ENCODE measurements at regions not wholly inside any gene's neighbourhood (a gene's known extent, or its start where the extent isn't known, plus 50 kb on each side); places are given as distances from the start of the nearest gene placed in this dataset.

- no peak for DNase-seq (ENCODE audit: low spot score in 2 of 2)
- intact Hi-C loops (cut with DNase I; ENCODE audit: low total_unique reads): loop anchor here (10.0 kb wide), 1 partner anchor 96 kb away; no protein-coding TSS in a partner anchor
- 16 to 21% methylated on average over 37 of the region's 37 CpGs for WGBS, 2 donors
Measured at GRCh38 chr5:73300337-73301207, 127.6 kb downstream of the TMEM174 start.

GRCh38 chr5:73299665-73300336 is 126.8 kb downstream of the TMEM174 start:
- WGBS, 2 donors: 11 to 15% methylated on average over 33 to 35 of the region's 35 CpGs
- intact Hi-C loops (cut with DNase I; ENCODE audit: low total_unique reads): loop anchor here (10.0 kb wide), 1 partner anchor 95 kb away; no protein-coding TSS in a partner anchor
- DNase-seq (ENCODE audit: low spot score in 2 of 2): no peak
- TF ChIP-seq CTCF (IDR thresholded peaks at IDR 0.05): no peak
- no peak for TF ChIP-seq POLR2A (IDR thresholded peaks at IDR 0.05)
- H3K4me3 ChIP-seq (ENCODE audit: low read depth, poor library complexity, severe bottlenecking): no peak overlapping the region

More at GRCh38 chr5:73300337-73301207, 127.6 kb downstream of the TMEM174 start:
- no peak overlapping the region for H3K4me3 ChIP-seq (ENCODE audit: low read depth, poor library complexity, severe bottlenecking)
- TF ChIP-seq CTCF (IDR thresholded peaks at IDR 0.05) (no peak), POLR2A (IDR thresholded peaks at IDR 0.05) (no peak)

- TF ChIP-seq CTCF (IDR thresholded peaks at IDR 0.05): no peak
- TF ChIP-seq POLR2A (IDR thresholded peaks at IDR 0.05): no peak
- 3 to 4% methylated on average over 47 to 60 of the region's 66 CpGs for WGBS, 2 donors
- intact Hi-C loops (cut with DNase I; ENCODE audit: low total_unique reads): no loop called here
Measured at GRCh38 chr5:73298772-73299630, 126.0 kb downstream of the TMEM174 start.

GRCh38 chr5:73298251-73298771 is 125.3 kb downstream of the TMEM174 start:
- intact Hi-C loops (cut with DNase I; ENCODE audit: low total_unique reads): no loop called here
- DNase-seq (ENCODE audit: low spot score in 2 of 2): no peak
- 16 to 22% methylated on average over 29 to 50 of the region's 50 CpGs for WGBS, 2 donors
- no peak overlapping the region for H3K4me3 ChIP-seq (ENCODE audit: low read depth, poor library complexity, severe bottlenecking)
- no peak for TF ChIP-seq CTCF (IDR thresholded peaks at IDR 0.05)
- TF ChIP-seq POLR2A (IDR thresholded peaks at IDR 0.05): no peak

More at GRCh38 chr5:73298772-73299630, 126.0 kb downstream of the TMEM174 start:
- H3K4me3 ChIP-seq (ENCODE audit: low read depth, poor library complexity, severe bottlenecking): peak overlapping the region; percentile 8
- no peak for DNase-seq (ENCODE audit: low spot score in 2 of 2)

- WGBS, 2 donors: 62 to 65% methylated on average over 5 of the region's 5 CpGs
- TF ChIP-seq CTCF (IDR thresholded peaks at IDR 0.05): no peak
- no peak for TF ChIP-seq POLR2A (IDR thresholded peaks at IDR 0.05)
- no peak overlapping the region for H3K4me3 ChIP-seq (ENCODE audit: low read depth, poor library complexity, severe bottlenecking)
- DNase-seq (ENCODE audit: low spot score in 2 of 2): no peak
- intact Hi-C loops (cut with DNase I; ENCODE audit: low total_unique reads): no loop called here
Measured at GRCh38 chr5:73297430-73297829, 124.4 kb downstream of the TMEM174 start.
